CD4-positive, alpha-beta T cell treated with Interleukin-1 beta for 1 hour (primary cell): ENCODE measurements at regions not wholly inside any gene's neighbourhood (a gene's known extent, or its start where the extent isn't known, plus 50 kb on each side); places are given as distances from the start of the nearest gene placed in this dataset.
"Not testable (repeated sequence)": the region's sequence is repeated elsewhere in the genome, so short reads cannot be mapped to it uniquely, and the experiment has no call there.

ENCODE experiments used
- DNase-seq, 2 donors: peaks; one replicate each; pipeline ENCODE4 v3.0.0-alpha.2; 2020 to 2022

DNA sequence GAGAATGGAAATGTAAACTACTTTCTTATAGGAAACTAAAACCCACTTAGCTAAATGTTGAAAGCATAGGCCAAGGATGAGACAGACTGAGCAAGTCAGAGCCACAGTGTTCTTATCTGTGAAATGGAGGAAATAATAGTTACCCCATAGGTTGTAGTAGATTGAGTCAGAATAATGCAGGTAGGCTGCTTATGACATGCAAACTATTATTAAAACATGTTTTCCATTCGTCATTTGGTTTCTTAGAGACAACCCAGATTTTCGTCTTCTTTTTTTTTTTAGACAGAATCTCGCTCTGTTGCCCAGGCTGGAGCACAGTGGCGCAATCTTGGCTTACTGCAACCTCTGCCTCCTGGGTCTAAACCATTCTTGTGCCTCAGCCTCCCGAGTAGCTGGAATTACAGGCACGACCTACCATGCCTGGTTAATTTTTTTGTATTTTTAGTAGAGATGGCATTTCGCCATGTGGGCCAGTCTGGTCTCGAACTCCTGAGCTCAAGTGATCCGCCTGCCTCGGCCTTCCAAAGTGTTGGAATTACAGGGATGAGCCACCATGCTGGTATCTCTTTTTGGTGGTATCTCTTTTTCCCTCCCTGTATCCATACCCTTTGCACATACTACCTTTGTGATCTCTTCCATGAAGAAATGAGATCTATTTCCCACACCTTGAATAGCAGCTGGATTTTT, 196.5 kb upstream of the ZNF217 start:
- DNase-seq = no peak

DNA sequence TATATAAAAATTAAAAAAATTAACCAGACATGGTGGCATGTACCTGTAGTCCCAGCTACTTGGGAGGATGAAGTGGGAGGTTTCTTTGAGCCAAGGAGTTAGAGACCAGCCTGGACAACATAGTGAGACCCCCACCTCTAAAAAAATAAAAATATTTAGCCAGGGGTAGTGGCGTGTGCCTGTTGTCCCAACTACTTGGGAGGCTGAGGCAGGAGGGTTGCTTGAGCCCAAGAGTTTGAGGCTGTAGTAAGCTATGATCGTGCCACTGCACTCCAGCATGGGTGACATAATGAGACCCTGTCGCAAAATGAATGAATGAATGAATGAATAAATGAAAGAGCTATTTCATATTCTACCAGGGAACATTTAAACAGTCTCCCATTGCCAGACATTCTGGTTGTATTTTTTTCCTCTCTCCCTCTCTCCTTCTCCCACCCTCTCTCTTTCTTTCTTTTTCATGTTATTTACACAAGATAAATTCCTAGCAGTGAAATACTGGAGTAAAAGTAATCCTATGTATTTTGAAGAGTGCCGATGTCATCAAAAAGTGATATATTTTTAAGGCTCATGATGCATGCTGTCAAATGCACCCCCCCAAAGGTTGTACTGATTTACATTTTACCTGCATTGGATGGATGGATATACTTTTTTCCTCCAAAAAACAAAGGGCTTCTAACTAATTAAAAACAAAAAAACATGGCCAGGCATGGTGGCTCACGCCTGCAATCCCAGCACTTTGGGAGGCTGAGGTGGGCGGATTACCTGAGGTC, 194.8 kb upstream of the ZNF217 start:
- no peak for DNase-seq

DNA sequence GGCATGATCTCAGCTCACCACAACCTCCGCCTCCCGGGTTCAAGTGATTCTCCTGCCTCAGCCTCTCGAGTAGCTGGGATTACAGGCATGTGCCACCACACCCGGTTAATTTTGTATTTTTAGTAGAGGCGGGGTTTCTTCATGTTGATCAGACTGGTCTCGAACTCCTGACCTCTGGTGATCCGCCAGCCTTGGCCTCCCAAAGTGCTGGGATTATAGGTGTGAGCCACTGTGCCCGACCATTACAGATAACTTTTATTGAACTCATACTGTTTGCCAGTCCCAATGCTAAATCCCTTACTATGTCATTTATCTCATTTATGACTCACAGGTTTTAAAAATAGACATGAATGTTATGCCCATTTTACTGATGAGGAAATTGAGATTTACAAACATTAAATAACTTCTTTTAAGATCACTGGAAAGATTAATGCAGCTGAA, 193.9 kb upstream of the ZNF217 start:
- DNase-seq = not testable (repeated sequence)

DNA sequence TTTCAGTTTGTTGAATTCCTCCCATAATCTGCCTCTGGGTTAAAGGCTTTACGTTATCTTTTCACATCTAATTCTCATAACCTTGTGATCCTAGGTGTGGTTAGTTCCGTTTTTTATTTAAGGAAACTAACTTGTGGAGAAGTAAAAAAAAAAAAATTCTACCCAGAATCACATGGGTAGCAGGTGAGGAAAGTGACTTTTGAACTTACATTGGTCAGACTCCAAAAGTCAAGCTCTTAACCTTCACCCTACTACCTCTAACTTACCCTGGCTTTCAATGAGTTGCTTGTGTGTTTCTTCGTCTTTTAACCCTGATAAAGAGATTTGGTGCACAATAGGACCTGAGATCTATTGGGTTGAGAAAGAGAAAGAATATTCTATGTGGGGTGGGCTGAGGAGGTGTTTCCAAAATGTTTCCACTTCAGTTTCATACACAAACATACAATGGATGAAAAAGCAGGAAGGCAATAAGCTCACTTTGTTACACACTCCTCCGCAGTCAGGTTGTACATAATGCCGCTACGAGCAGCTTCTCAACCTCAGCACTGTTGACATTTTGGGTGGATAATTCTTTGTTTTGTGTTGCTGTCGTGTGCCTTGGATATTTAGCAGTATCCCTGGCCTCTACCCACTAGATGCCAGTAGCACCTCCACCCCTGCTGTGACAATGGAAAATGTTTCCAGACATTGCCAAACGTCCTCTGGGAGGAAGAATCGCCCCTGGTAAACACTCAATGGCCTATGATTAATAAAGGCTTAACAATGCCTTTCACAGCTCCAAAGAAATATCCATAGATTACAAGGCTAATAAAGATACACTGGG, 193.0 kb upstream of the ZNF217 start:
- no peak for DNase-seq

DNA sequence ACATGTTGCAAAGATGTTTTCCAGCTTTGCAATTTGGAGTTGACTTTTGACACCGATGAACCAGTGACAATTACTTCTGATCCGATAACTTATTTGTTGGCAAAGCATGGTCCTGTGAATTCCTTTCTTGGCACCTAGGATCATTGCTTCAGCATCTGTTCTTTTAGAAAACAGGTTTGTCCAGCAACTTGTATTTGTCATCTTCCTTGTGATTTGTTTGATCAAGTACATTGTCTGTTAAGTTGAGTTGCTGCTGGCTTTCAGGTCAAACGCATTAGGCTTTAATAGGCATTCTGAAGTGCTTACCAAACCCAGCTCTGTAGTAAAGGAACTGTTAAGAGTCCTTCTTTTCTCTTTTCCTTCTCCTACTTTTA, 192.4 kb upstream of the ZNF217 start:
- DNase-seq = no peak

DNA sequence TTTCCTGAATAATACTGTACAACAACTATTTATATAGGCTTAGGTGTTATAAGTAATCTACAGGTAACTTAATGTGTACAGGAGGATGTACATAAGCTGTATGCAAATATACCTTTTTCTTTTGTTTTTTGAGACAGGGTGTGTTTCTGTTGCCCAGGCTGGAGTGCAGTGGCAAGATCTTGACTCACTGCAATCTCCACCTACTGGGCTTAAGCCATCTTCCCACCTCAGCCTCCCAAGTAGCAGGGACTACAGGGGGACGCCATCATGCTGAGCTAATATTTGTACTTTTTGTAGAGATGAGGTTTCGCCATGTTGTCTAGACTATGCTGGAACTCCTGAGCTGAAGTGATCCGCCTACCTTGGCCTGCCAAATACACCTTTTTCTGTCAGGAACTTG, 191.7 kb upstream of the ZNF217 start:
- DNase-seq = no peak

DNA sequence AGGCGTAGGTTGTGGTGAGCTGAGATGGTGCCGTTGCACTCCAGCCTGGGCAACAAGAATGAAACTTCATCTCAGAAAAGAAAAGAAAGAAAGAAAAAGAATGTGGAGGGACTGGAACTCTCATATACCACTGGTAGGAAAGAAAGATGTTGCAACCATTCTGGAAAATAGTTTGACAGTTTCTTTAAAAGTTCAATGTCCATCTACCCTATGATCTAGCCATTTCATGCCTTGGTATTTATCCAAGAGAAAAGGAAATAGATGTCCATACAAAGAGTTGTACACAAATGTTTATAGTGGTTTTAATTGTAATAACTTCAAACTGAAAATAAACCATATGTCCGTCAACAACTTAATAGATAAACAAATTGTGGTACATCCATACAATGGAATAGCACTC, 190.1 kb upstream of the ZNF217 start:
- DNase-seq = no peak

DNA sequence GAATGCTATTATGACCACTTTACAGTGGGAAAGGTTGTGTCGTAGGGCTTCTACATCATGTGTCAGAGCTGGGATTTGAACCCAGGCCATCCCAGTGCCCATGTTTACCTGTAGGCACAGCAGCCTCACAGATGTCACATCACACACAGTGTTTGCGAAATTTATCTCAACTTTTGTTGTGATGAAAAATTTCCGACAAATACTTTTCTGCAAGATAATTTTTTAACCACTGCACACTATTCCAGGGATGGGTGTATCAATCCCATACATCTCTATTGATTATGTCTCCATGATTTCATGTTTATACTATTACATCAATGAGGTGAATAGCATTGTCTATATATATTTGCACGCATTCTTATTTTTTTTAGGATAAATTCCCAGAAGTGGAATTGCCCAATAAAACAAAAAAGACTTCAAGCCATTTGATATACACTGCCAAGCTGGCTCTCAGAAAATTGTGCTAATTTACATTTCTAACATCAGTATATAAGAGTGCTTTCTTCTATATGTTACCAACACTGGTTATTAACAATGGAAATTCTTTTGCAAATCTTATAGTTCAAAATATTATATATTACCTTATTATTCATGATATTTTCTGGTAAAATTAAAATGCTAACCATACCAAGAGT, 189.1 kb upstream of the ZNF217 start:
- DNase-seq = no peak

DNA sequence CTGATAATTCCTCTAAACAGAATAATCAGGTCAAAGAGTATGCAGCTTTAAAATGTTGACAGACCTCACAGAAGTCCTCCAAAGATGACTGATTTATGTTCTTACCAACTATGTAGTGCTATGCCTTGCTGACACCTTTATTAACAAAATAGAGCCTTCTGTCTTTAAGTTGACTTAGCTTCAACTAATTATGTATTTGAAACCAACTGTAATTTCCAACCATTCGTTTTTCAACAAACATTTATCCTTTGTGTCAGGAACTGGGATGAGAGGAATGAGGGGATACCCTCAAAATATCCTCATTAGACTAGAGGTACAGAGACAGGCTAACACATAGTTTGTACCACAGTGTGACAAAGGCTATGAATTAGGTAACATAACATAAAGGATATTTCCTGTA, 186.2 kb upstream of the ZNF217 start:
- no peak for DNase-seq

DNA sequence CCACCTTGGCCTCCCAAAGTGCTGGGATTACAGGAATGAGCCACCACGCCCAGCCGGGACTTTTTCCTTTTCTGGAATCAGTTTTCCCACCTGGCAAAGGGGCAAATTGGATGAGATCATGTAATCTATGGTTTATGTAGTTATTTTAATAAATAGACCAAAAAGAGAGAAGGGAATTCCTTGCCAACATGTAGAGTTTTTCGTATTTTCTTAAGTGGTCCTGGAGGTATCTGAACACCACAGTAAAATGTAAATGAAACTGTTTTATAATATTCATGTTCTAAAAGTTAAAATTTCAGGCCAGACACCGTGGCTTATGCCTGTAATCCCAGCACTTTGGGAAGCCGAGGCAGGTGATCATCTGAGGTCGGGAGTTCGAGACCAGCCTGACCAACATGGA, 185.1 kb upstream of the ZNF217 start:
- no peak for DNase-seq

DNA sequence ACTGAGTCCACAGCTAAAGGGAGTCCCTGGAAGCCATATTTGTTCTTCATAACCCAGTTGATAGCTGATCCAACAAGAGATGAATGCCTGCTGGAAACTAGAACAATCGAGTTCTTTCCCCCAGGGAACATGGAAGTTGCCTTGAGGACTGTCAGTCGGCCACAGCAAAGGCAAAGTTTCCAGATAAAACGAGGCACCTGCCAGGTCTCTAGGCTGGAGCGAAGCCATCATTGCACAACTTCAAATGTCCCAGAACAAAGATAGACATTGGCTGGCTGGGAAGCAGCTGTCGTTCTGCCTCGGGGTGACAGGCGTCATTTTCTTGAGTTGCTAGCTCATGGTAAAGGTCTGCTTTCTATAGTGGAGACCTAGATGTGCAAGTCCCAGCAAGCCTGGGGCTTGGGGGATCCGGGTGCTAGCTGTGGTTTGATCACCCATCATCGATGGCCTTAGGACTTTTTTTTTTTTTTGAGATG, 184.4 kb upstream of the ZNF217 start:
- no peak for DNase-seq

DNA sequence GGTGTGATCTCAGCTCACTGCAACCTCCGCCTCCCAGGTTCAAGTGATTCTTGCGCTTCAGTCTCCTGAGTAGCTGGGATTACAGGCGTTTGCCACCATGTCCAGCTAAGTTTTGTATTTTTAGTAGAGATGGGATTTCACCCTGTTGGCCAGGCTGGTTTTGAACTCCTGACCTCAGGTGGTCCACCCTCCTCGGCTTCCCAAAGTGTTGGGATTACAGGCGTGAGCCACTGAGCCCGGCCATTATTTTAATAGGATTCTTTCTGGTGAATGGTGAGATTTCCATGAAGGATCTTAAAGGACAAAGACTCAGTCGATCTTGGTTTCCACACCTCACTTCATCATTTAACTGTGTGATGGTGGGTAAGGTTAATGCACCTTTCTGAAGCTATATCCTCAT, 183.8 kb upstream of the ZNF217 start:
- DNase-seq = not testable (repeated sequence)

DNA sequence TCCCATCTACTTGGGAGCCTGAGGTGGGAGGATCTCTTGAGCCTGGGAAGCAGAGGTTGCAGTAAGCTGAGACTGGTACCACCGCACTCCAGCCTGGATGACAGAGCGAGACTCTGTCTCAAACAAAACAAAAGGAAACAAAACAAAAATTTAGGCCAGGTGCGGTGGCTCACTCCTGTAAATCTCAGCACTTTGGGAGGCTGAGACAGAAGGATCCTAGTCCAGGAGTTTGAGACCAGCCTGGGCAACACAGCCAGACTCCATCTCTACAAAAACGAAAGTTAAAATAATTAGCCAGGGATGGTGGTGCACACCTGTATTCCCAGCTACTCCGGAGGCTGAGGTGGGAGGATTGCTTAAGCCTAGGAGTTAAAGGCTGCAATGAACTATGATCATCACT, 183.2 kb upstream of the ZNF217 start:
- DNase-seq = no peak

DNA sequence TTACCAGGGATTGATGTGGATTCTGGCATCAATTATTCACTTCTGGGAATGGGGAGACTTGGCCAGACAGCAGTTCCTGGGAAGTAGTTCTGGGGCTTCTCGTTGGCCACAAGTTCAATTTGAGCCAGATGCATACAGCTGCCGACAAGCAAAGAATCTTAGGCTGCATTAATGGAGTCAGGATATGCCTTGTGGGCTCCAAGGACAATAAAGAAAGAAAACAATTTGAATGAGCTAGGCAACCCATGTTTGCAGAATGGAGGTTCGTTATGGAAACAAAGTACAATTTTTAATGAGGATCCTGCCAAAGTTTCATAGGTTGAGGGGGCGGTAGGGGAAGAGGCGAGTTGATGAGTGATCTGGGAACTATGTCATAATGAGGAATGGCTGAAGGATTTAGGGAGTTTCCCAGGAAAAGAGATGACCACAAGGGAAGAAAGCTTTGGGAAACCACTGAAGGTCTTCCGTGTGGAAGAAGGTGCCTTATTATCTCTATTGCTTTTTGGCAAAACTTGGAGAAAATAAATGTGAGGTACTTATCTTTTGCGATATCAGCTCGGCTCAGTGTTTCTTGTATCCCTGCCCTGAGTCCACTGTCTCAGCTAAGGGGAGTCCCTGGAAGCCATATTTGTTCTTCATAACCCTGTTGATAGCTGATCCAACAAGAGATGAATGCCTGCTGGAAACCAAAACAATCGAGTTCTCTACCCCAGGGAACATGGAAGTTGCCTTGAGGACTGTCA, 181.0 kb upstream of the ZNF217 start:
- DNase-seq = no peak

DNA sequence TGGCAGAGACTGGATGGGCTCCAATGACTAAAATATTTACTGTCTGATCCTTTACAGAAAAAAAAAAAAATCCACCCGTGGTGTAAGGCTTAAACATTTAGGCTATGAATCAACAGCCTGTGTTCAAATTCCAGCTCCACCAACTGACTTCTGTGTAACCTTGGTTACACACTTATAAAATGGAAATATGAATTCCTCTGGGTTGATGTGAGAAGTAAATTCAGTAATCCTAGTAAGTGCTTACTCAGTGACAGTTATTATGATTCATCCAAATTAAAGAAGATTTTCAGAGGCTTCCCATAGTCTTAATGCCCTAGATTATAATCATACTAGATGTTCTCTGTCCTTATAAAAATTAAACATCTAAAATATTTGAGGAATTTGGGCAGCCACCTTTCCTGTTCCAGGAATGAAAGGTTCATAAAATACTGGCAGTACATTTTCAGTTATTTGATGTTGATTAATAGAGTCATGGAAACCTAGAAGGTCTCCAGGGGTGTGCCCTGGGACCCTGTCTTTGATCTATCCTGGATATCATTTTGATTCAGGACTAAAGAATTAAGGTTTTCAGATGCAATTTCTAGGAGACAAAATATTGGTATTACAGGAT, 180.3 kb upstream of the ZNF217 start:
- DNase-seq = no peak

DNA sequence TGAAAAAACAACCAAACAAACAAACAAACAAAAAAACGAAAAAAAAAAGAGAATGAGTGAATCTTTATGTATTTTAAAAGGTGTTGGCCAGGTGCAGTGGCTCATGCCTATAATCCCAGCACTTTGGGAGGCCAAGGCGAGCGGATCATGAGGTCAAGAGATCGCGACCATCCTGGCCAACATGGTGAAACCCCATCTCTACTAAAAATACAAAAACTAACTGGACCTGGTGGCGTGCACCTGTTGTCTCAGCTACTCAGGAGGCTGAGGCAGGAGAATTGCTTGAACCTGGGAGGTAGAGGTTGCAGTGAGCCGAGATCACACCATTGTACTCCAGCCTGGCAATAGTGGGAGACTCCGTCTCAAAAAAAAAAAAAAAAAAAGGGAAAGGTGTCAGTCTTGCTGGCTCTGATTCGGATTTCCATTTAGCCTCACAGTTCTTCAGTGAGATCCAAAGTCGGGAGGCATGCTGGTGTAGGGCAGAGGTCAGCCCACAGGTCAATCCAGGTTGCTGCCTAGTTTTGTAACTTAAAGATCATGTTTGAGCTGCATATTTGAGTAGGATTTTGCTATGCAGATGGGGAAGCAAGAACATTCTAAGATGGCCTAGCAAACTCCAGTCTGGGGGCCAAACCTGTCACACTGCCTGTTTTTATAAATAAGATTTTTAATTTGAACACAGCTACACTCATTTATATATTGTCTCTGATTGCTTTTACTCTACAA, 179.6 kb upstream of the ZNF217 start:
- DNase-seq = not testable (repeated sequence)

DNA sequence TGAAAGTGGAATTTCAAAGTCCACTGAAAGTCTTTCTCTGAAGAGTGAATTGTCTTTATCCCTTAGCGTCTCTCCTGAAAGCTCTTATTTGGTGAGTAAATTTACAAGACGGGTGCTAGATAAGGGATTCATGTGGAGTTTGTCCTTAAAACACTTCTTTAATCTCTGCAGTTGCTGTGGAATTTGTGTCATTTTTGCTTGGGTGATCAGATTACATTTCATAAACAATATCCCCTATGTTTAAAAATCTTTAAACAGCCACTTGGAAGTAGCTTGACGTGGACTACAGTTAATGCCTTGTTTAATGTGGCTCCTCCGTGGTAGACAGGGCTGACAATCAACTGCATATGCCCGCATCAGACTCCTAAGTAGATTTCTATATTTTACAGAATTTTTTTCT, 175.4 kb upstream of the ZNF217 start:
- no peak for DNase-seq

DNA sequence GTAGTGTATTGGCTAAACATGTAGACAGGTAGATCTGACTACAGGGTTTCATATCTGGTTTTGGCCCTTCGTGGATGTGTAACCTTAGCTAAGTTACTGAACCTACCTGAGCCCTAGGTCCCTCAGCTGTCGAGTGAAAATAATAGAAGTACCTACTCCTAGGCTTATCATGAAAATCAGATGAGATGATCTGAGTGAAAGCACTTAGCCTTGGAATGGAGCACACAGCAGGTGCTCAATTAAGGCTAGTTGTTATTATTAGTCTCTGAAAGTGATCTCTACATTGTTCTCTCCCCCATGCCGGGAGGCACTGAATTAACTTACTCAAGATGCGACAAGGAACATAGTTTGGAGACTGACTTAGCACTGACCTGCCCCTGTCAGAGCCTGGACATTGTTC, 174.7 kb upstream of the ZNF217 start:
- DNase-seq = no peak

DNA sequence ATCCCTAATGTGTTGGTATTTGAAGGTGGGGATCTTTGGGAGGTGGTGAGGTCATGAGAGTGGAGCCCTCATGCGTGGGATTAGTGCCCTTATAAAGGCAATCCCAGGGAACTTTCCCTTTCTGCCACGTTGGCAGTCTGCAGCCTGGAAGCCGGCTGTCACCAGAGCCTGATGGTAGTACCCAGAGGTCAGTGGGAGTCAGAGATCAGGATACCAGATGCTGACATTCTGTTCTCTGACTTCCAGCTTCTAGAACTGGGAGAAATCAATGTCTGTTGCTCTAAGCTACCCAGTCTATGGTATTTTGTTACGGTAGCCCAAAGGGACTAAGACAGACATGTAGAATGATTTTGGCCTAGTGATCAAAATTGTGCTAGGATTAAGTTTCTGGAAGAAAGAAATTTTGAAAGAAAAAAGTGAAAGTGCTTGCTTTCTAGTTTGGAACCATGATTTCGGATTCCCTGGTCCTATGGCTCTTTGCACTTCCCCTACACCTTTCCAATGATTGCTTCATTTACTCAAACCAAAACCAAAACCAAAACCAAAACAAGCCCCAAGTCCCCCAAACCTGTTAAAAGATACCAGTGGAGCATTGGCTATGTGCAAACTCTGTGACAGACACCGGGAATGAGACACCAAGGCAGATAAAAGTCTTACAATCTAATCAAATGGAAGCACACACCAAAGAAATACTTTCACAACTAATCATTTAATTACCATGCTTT, 173.7 kb upstream of the ZNF217 start:
- DNase-seq = no peak

DNA sequence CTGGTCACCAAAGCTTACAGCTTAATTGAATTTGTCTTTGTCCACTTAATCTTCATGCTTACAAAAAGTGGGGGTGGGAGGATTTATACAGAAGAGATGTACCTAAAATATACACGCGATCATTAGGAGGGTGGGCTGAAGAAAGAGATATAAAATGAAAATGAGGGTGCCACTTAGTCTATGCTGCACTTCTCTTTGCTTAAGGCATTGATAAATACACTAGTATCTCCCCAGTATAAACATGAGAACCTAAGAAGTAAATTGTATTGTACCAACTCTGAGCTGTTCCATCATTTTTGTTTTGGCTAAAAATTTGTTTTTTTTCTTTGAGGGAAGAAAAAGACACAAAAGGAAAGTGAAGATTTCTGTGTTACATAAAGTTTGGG, 170.8 kb upstream of the ZNF217 start:
- DNase-seq = no peak
